ENCODE measurements at regions not wholly inside any gene's neighbourhood (a gene's known extent, or its start where the extent isn't known, plus 50 kb on each side); places are given as distances from the start of the nearest gene placed in this dataset.

DNA sequence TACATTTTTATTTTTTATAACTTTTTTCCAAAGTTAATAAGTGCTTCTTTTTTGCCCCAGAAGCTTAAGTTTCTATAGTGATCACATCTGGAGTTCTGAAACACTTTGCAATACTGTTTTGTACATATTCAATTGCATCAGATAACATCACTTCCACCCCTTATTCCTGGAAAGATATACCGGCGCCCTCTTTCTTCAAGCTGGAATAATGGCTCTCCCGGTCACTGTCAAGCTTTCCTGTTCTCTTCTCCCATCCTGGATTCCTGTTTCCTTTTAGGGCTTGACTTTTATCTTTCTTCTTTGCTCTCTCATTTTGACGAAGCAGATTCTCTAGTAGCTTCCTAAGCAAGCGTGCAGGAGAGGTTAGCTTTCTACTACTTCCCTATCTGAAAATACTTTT is 1866.8 kb downstream of the MRPL39 start:
- H3K9me3 ChIP-seq (ENCODE audit: control insufficient read depth in 2 of 2, low read length in 2 of 2), result peaks cover 0 to 3% of the 10 kb centered on the region in 2 donors
- H3K27me3 ChIP-seq (ENCODE audit: control insufficient read depth in 2 of 2, insufficient read depth in 2 of 2, low read length in 2 of 2), result no peaks in the 10 kb centered on the region
- no peaks in the 10 kb centered on the region for H3K36me3 ChIP-seq (ENCODE audit: control insufficient read depth in 2 of 2, insufficient read depth in 2 of 2, low read length in 2 of 2)
- H3K4me3 ChIP-seq (ENCODE audit: low read length in 2 of 2), result no peak overlapping the region
- H3K4me1 ChIP-seq (ENCODE audit: control insufficient read depth in 2 of 2, insufficient read depth in 2 of 2, low read length in 2 of 2), result no peaks in the 10 kb centered on the region
- H3K9ac ChIP-seq (ENCODE audit: low read depth in 1 of 2, low read length in 2 of 2), result no peak overlapping the region
- no peak overlapping the region for H3K27ac ChIP-seq (ENCODE audit: low read depth in 2 of 2, low read length in 2 of 2)

DNA sequence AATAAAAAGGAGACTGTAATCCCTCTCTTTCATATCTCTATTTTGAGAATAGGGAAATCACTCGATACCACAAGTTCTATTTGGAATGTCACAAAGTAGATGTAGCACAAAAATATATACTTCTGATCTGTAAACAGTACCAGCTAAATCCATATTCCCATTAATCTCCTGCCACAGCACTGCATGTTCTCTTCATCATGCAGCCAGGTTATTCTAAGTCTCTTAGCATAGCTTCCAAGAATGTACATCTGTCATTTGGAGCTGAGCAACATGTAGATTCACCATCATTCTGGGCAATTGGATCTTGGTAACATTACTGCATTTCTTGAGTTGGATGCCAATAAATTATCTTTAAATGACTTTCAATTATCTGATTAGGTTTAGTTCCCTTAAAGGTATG is 1874.5 kb downstream of the MRPL39 start:
- peaks cover 0 to 4% of the 10 kb centered on the region in 2 donors for H3K9me3 ChIP-seq (ENCODE audit: control insufficient read depth in 2 of 2, low read length in 2 of 2)

DNA sequence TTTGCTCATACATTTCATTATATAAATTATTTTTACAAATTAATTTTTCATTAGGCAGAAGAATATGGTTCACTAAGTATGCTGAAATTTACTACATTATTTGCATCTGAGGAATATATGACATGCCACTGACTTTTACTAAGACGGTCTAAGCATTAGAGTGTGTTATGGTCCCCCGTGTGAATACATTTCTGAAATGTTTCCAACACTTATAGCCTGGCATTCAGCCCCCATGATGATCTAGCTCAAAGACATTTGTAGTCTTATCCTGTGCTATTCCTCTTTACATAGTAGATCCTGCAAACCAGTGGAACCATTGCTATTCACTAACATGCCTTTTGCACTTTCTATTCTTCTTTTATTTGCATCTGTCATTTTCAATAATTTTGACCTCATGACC is 1878.0 kb downstream of the MRPL39 start:
- Histone ChIP-seq H3K27ac (ENCODE audit: low read depth in 2 of 2, low read length in 2 of 2) (no peak overlapping the region), H3K9ac (ENCODE audit: low read depth in 1 of 2, low read length in 2 of 2) (no peak overlapping the region), H3K4me3 (ENCODE audit: low read length in 2 of 2) (no peak overlapping the region), H3K4me1 (ENCODE audit: control insufficient read depth in 2 of 2, insufficient read depth in 2 of 2, low read length in 2 of 2) (no peaks in the 10 kb centered on the region), H3K36me3 (ENCODE audit: control insufficient read depth in 2 of 2, insufficient read depth in 2 of 2, low read length in 2 of 2) (no peaks in the 10 kb centered on the region), H3K9me3 (ENCODE audit: control insufficient read depth in 2 of 2, low read length in 2 of 2) (peaks cover 4% of the 10 kb centered on the region in 2 donors), H3K27me3 (ENCODE audit: control insufficient read depth in 2 of 2, insufficient read depth in 2 of 2, low read length in 2 of 2) (no peaks in the 10 kb centered on the region)

More for the DNA sequence above, 1874.5 kb downstream of the MRPL39 start:
- no peaks in the 10 kb centered on the region for H3K27me3 ChIP-seq (ENCODE audit: control insufficient read depth in 2 of 2, insufficient read depth in 2 of 2, low read length in 2 of 2)
- H3K4me1 ChIP-seq (ENCODE audit: control insufficient read depth in 2 of 2, insufficient read depth in 2 of 2, low read length in 2 of 2), result no peaks in the 10 kb centered on the region
- H3K27ac ChIP-seq (ENCODE audit: low read depth in 2 of 2, low read length in 2 of 2), result no peak overlapping the region
- H3K4me3 ChIP-seq (ENCODE audit: low read length in 2 of 2), result no peak overlapping the region
- H3K9ac ChIP-seq (ENCODE audit: low read depth in 1 of 2, low read length in 2 of 2), result no peak overlapping the region
- no peaks in the 10 kb centered on the region for H3K36me3 ChIP-seq (ENCODE audit: control insufficient read depth in 2 of 2, insufficient read depth in 2 of 2, low read length in 2 of 2)

GRCh38 chr21:23725576-23725975 is 1881.7 kb downstream of the MRPL39 start:
- H3K4me3 ChIP-seq (ENCODE audit: low read length in 2 of 2), result no peak overlapping the region
- H3K36me3 ChIP-seq (ENCODE audit: control insufficient read depth in 2 of 2, insufficient read depth in 2 of 2, low read length in 2 of 2), result no peaks in the 10 kb centered on the region
- no peaks in the 10 kb centered on the region for H3K4me1 ChIP-seq (ENCODE audit: control insufficient read depth in 2 of 2, insufficient read depth in 2 of 2, low read length in 2 of 2)
- no peaks in the 10 kb centered on the region for H3K27me3 ChIP-seq (ENCODE audit: control insufficient read depth in 2 of 2, insufficient read depth in 2 of 2, low read length in 2 of 2)
- H3K27ac ChIP-seq (ENCODE audit: low read depth in 2 of 2, low read length in 2 of 2), result no peak overlapping the region
- H3K9me3 ChIP-seq (ENCODE audit: control insufficient read depth in 2 of 2, low read length in 2 of 2), result peaks cover 4% of the 10 kb centered on the region in 2 donors
- H3K9ac ChIP-seq (ENCODE audit: low read depth in 1 of 2, low read length in 2 of 2), result no peak overlapping the region

DNA sequence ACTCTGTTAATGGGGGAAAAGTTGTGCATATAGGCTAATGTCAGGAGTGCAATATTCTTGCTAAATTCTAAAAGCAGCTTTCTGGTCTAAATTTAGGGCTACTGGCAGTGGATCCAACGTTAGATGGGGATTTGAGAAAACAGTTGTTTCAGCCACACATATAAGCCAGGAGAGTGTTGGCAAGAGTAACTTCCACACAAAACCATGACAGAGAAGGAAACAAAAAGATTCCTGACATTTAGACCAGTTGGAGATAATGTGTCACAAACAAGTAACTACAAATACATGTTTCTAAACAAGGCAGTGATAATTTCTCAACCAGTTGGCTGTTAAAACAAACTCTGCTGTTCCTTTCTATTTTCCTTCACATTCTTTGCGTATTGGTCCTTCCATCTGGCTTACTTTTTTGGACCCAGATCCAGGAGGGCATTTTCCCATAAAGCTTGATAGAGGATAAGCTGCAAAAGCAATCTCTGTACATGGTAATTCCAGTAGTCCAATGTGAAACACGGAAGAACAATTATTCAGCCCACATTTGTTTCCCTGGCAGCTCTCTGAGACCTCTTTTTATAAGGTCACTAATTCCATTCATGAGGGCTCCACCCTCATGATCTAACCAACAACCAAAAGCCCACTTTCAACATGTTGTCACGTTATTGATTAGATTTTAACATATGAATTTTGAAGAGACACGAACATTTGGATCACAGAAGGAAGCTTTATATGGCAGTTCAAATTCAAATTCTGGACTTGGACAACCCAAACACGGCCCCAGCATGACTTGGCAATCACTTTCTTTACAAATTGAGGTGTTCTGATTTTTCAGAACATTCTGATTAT is 1888.6 kb downstream of the MRPL39 start:
- no peaks in the 10 kb centered on the region for H3K36me3 ChIP-seq (ENCODE audit: control insufficient read depth in 2 of 2, insufficient read depth in 2 of 2, low read length in 2 of 2)
- H3K4me3 ChIP-seq (ENCODE audit: low read length in 2 of 2), result no peak overlapping the region
- no peak overlapping the region for H3K27ac ChIP-seq (ENCODE audit: low read depth in 2 of 2, low read length in 2 of 2)
- no peaks in the 10 kb centered on the region for H3K27me3 ChIP-seq (ENCODE audit: control insufficient read depth in 2 of 2, insufficient read depth in 2 of 2, low read length in 2 of 2)
- no peaks in the 10 kb centered on the region for H3K4me1 ChIP-seq (ENCODE audit: control insufficient read depth in 2 of 2, insufficient read depth in 2 of 2, low read length in 2 of 2)
- H3K9me3 ChIP-seq (ENCODE audit: control insufficient read depth in 2 of 2, low read length in 2 of 2), result peaks cover 0 to 3% of the 10 kb centered on the region in 2 donors
- H3K9ac ChIP-seq (ENCODE audit: low read depth in 1 of 2, low read length in 2 of 2), result no peak overlapping the region

GRCh38 chr21:23712166-23712565 is 1895.1 kb downstream of the MRPL39 start:
- no peaks in the 10 kb centered on the region for H3K4me1 ChIP-seq (ENCODE audit: control insufficient read depth in 2 of 2, insufficient read depth in 2 of 2, low read length in 2 of 2)
- H3K9me3 ChIP-seq (ENCODE audit: control insufficient read depth in 2 of 2, low read length in 2 of 2), result peaks cover 0 to 3% of the 10 kb centered on the region in 2 donors
- no peaks in the 10 kb centered on the region for H3K27me3 ChIP-seq (ENCODE audit: control insufficient read depth in 2 of 2, insufficient read depth in 2 of 2, low read length in 2 of 2)
- H3K27ac ChIP-seq (ENCODE audit: low read depth in 2 of 2, low read length in 2 of 2), result no peak overlapping the region
- H3K4me3 ChIP-seq (ENCODE audit: low read length in 2 of 2), result no peak overlapping the region
- no peaks in the 10 kb centered on the region for H3K36me3 ChIP-seq (ENCODE audit: control insufficient read depth in 2 of 2, insufficient read depth in 2 of 2, low read length in 2 of 2)
- no peak overlapping the region for H3K9ac ChIP-seq (ENCODE audit: low read depth in 1 of 2, low read length in 2 of 2)

- Histone ChIP-seq H3K36me3 (ENCODE audit: control insufficient read depth in 2 of 2, insufficient read depth in 2 of 2, low read length in 2 of 2) (no peaks in the 10 kb centered on the region), H3K27me3 (ENCODE audit: control insufficient read depth in 2 of 2, insufficient read depth in 2 of 2, low read length in 2 of 2) (no peaks in the 10 kb centered on the region), H3K9ac (ENCODE audit: low read depth in 1 of 2, low read length in 2 of 2) (no peak overlapping the region), H3K4me3 (ENCODE audit: low read length in 2 of 2) (no peak overlapping the region), H3K9me3 (ENCODE audit: control insufficient read depth in 2 of 2, low read length in 2 of 2) (peaks cover 0 to under 1% of the 10 kb centered on the region in 2 donors), H3K27ac (ENCODE audit: low read depth in 2 of 2, low read length in 2 of 2) (no peak overlapping the region), H3K4me1 (ENCODE audit: control insufficient read depth in 2 of 2, insufficient read depth in 2 of 2, low read length in 2 of 2) (no peaks in the 10 kb centered on the region)
Observed at GRCh38 chr21:23706431-23706830, 1900.8 kb downstream of the MRPL39 start.

- H3K9me3 ChIP-seq (ENCODE audit: control insufficient read depth in 2 of 2, low read length in 2 of 2), result peaks cover 0 to 5% of the 10 kb centered on the region in 2 donors
- no peak overlapping the region for H3K27ac ChIP-seq (ENCODE audit: low read depth in 2 of 2, low read length in 2 of 2)
- H3K4me3 ChIP-seq (ENCODE audit: low read length in 2 of 2), result no peak overlapping the region
- H3K27me3 ChIP-seq (ENCODE audit: control insufficient read depth in 2 of 2, insufficient read depth in 2 of 2, low read length in 2 of 2), result no peaks in the 10 kb centered on the region
- no peaks in the 10 kb centered on the region for H3K4me1 ChIP-seq (ENCODE audit: control insufficient read depth in 2 of 2, insufficient read depth in 2 of 2, low read length in 2 of 2)
- no peak overlapping the region for H3K9ac ChIP-seq (ENCODE audit: low read depth in 1 of 2, low read length in 2 of 2)
- no peaks in the 10 kb centered on the region for H3K36me3 ChIP-seq (ENCODE audit: control insufficient read depth in 2 of 2, insufficient read depth in 2 of 2, low read length in 2 of 2)
Observed at GRCh38 chr21:23699402-23699801, 1907.9 kb downstream of the MRPL39 start.

GRCh38 chr21:23698619-23699018 is 1908.7 kb downstream of the MRPL39 start:
- Histone ChIP-seq H3K4me1 (ENCODE audit: control insufficient read depth in 2 of 2, insufficient read depth in 2 of 2, low read length in 2 of 2) (no peaks in the 10 kb centered on the region), H3K27me3 (ENCODE audit: control insufficient read depth in 2 of 2, insufficient read depth in 2 of 2, low read length in 2 of 2) (no peaks in the 10 kb centered on the region), H3K4me3 (ENCODE audit: low read length in 2 of 2) (no peak overlapping the region), H3K9ac (ENCODE audit: low read depth in 1 of 2, low read length in 2 of 2) (no peak overlapping the region), H3K27ac (ENCODE audit: low read depth in 2 of 2, low read length in 2 of 2) (no peak overlapping the region), H3K9me3 (ENCODE audit: control insufficient read depth in 2 of 2, low read length in 2 of 2) (peaks cover 0 to 5% of the 10 kb centered on the region in 2 donors), H3K36me3 (ENCODE audit: control insufficient read depth in 2 of 2, insufficient read depth in 2 of 2, low read length in 2 of 2) (no peaks in the 10 kb centered on the region)

- no peak overlapping the region for H3K4me3 ChIP-seq (ENCODE audit: low read length in 2 of 2)
- H3K9me3 ChIP-seq (ENCODE audit: control insufficient read depth in 2 of 2, low read length in 2 of 2), result no peaks in the 10 kb centered on the region
- no peaks in the 10 kb centered on the region for H3K36me3 ChIP-seq (ENCODE audit: control insufficient read depth in 2 of 2, insufficient read depth in 2 of 2, low read length in 2 of 2)
- no peak overlapping the region for H3K27ac ChIP-seq (ENCODE audit: low read depth in 2 of 2, low read length in 2 of 2)
- H3K27me3 ChIP-seq (ENCODE audit: control insufficient read depth in 2 of 2, insufficient read depth in 2 of 2, low read length in 2 of 2), result no peaks in the 10 kb centered on the region
- H3K9ac ChIP-seq (ENCODE audit: low read depth in 1 of 2, low read length in 2 of 2), result no peak overlapping the region
- no peaks in the 10 kb centered on the region for H3K4me1 ChIP-seq (ENCODE audit: control insufficient read depth in 2 of 2, insufficient read depth in 2 of 2, low read length in 2 of 2)
Observed at GRCh38 chr21:23695443-23695842, 1911.8 kb downstream of the MRPL39 start.
